Stomach (tissue), 8 donors: ENCODE measurements at regions not wholly inside any gene's neighbourhood (a gene's known extent, or its start where the extent isn't known, plus 50 kb on each side); places are given as distances from the start of the nearest gene placed in this dataset.

Experiments
- DNase-seq, 2 donors: peaks; one replicate each; pipeline versions ENCODE4 v3.0.0 to v3.0.0-alpha.2; 2013 to 2019
- H3K27ac ChIP-seq, 5 donors: fragments of 200-600 bp in 4 of 5; sonication (generic) in 4 of 5; one replicate each; pipeline ENCODE4 v1.5.1; 2013 to 2019; ENCODE audit warnings: mild to moderate bottlenecking in 1 of 5, moderate library complexity in 1 of 5
- H3K27me3 ChIP-seq, 3 donors: fragments of 200-600 bp; sonication (generic); one replicate each; pipeline ENCODE4 v1.5.1; 2017 to 2019; ENCODE audit warnings: mixed run types in 1 of 3
- H3K36me3 ChIP-seq, 4 donors: fragments of 200-600 bp; sonication (generic); 1 replicate in 3 of 4; 2 replicates in 1 of 4; pipeline ENCODE4 v1.5.1; 2016 to 2019
- H3K4me1 ChIP-seq, 4 donors: fragments of 200-600 bp; sonication (generic); one replicate each; pipeline ENCODE4 v1.5.1; 2016 to 2019
- H3K4me3 ChIP-seq, 4 donors: fragments of 200-600 bp; sonication (generic) in 3 of 4; one replicate each; pipeline ENCODE4 v1.5.1; 2016 to 2019; ENCODE audit warnings: mild to moderate bottlenecking in 1 of 4
- H3K9me3 ChIP-seq, 4 donors: fragments of 200-600 bp; sonication (generic); one replicate each; pipeline ENCODE4 v1.5.1; 2016 to 2019
- EP300 ChIP-seq: sonication (generic); formaldehyde crosslinking; IDR thresholded peaks from one replicate; pipeline ENCODE4 v1.6.1; 2017; ENCODE audit warnings: antibody characterized with exemption
- POLR2A ChIP-seq, 4 donors: fragments of 450-650 bp; IDR thresholded peaks; one replicate each; pipeline ENCODE4 v1.6.1; 2016; ENCODE audit warnings: antibody characterized with exemption in 4 of 4, control low read depth in 2 of 4, mild to moderate bottlenecking in 1 of 4, moderate library complexity in 1 of 4
- POLR2AphosphoS5 ChIP-seq, 3 donors: sonication (generic); formaldehyde crosslinking; IDR thresholded peaks; one replicate each; pipeline ENCODE4 v1.6.1; 2016; ENCODE audit warnings: antibody characterized with exemption in 3 of 3
- WGBS, 5 donors: extraction: QIAGEN DNeasy Blood & Tissue Kit in 3 of 5; methylation state at CpG; one replicate each; pipeline versions ENCODE4 v1.1.5 to v1.1.7; 2013 to 2018; 5-methylcytosine and 5-hydroxymethylcytosine counted together
- intact Hi-C: fragments of 100-400 bp; cut with DNase I; formaldehyde crosslinking; loops from one replicate; pipeline ENCODE4 v1.15.1; 2023; ENCODE audit warnings: low total_unique reads
- TF ChIP-seq, protein P1 (sequence below), 7 experiments: fragments of 450-650 bp in 4 of 7; fragments of 200-600 bp in 3 of 7; sonication (generic) in 3 of 7; IDR thresholded peaks; one replicate each; pipeline ENCODE4 v1.5.1; 2016 to 2019; ENCODE audit warnings: antibody characterized with exemption in 7 of 7, control low read depth in 2 of 7, mild to moderate bottlenecking in 1 of 7
- donor health status: healthy with polysubstance abuse.
- donor health status: Bipolar disorder and iron deficiency.
- donor health status: healthy.

DNA sequence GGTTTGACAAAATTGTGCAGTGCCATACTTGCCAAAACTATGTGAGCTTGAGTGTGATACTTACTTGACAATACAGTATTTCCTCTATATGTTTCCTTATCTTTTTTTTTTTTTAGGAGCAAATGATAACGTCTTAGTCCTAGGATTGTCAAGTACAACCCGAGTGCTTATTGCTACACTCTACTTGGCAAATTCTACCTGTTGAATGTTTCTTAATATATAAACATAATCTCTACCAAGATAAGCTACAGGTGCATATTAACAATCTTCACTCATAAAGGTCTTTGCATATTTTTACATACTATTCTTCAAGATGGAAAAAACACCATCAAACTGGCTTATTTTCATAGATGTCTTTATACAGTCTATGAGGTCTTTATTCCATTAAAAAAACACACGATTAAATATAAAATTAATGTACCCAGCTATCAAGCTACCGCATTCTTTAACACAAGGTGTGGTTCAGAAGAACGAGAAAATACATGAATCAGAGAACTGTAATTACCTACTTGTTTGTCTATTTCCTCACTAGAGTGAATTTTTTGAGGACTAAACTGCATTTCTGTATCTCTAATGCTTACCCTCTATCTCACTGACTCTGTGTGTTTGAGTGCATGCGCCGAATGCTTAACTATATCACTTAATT, 76.1 kb upstream of the PDSS1 start:
- peak in 1 of 2 donors; percentile 5 for DNase-seq
- TF ChIP-seq, protein P1, sequence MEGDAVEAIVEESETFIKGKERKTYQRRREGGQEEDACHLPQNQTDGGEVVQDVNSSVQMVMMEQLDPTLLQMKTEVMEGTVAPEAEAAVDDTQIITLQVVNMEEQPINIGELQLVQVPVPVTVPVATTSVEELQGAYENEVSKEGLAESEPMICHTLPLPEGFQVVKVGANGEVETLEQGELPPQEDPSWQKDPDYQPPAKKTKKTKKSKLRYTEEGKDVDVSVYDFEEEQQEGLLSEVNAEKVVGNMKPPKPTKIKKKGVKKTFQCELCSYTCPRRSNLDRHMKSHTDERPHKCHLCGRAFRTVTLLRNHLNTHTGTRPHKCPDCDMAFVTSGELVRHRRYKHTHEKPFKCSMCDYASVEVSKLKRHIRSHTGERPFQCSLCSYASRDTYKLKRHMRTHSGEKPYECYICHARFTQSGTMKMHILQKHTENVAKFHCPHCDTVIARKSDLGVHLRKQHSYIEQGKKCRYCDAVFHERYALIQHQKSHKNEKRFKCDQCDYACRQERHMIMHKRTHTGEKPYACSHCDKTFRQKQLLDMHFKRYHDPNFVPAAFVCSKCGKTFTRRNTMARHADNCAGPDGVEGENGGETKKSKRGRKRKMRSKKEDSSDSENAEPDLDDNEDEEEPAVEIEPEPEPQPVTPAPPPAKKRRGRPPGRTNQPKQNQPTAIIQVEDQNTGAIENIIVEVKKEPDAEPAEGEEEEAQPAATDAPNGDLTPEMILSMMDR (IDR thresholded peaks at IDR 0.05) = no peak
- TF ChIP-seq POLR2A (IDR thresholded peaks at IDR 0.05) (no peak), EP300 (no peak), POLR2AphosphoS5 (IDR thresholded peaks at IDR 0.05) (no peak)
- H3K36me3 ChIP-seq = no peaks in the 10 kb centered on the region
- peaks cover 11 to 27% (median 15%) of the 10 kb centered on the region in 4 donors for H3K4me1 ChIP-seq
- no peaks in the 10 kb centered on the region for H3K9me3 ChIP-seq
- 25 to 51% (median 48%) methylated on average over 7 of the region's 7 CpGs for WGBS, 5 donors
- peak overlapping the region; percentile 78 to 95 (median 87) for H3K27ac ChIP-seq
- H3K4me3 ChIP-seq = peak overlapping the region in 1 of 4 donors; percentile 54
- intact Hi-C loops = loop anchor here (10.0 kb wide), 1 partner anchor 703 kb away; no protein-coding TSS in a partner anchor
- peaks cover 0 to 24% (median 3%) of the 10 kb centered on the region in 3 donors for H3K27me3 ChIP-seq

DNA sequence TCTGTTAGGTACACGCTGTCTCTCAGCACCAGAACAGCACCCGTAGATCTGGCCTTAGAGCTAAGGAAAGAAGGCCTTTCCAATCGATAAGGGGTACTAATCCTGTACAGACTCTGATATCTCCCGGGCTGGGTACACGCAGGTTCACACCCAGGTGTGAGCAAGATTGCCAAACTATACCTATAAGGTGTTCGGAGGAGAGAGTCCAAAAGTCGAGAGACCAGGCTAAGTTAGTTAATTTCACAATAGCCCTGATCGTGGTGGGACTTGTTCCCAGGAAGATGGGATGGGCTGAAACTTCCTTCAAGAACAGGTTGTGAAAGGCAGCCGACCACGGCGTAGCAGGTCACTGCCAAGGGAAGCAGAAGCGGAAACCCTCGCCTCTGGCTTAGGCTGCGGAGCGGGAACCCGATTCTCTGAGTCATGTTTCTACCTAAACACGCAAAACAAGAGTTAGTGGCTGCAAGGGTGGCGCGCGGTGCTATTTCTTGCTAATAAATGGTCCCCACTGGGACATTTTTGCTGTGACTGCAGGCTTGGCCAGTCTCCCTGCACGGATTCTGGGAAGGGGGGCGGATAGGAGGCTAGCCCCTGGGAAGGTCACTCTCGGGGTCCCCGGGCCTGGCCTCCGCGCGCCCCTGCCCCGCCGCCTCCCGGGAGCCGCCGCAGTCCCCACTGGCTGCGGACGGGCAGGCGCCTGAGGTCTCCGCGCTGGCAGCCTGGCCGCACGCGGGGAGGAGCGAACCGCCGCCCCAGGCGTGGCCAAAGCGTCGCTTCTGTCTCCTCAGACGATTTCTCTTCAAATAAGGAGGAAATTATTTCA, 75.4 kb upstream of the PDSS1 start:
- no peaks in the 10 kb centered on the region for H3K9me3 ChIP-seq
- peak; percentile 69 to 85 for DNase-seq
- TF ChIP-seq POLR2AphosphoS5 (IDR thresholded peaks at IDR 0.05) (peak in 2 of 3 donors; percentile 74 to 77), EP300 (no peak), POLR2A (IDR thresholded peaks at IDR 0.05) (no peak)
- TF ChIP-seq, protein P1 (IDR thresholded peaks at IDR 0.05) = no peak
- no peaks in the 10 kb centered on the region for H3K36me3 ChIP-seq
- H3K4me3 ChIP-seq = peak overlapping the region; percentile 38 to 54 (median 44)
- 5 to 8% (median 7%) methylated on average over 38 to 47 of the region's 47 CpGs for WGBS, 5 donors
- intact Hi-C loops = loop anchor here (10.0 kb wide), 1 partner anchor 703 kb away; no protein-coding TSS in a partner anchor
- H3K27ac ChIP-seq = peak overlapping the region; percentile 78 to 95 (median 87)
- peaks cover 0 to 24% (median 3%) of the 10 kb centered on the region in 3 donors for H3K27me3 ChIP-seq
- H3K4me1 ChIP-seq = peaks cover 11 to 27% (median 15%) of the 10 kb centered on the region in 4 donors

DNA sequence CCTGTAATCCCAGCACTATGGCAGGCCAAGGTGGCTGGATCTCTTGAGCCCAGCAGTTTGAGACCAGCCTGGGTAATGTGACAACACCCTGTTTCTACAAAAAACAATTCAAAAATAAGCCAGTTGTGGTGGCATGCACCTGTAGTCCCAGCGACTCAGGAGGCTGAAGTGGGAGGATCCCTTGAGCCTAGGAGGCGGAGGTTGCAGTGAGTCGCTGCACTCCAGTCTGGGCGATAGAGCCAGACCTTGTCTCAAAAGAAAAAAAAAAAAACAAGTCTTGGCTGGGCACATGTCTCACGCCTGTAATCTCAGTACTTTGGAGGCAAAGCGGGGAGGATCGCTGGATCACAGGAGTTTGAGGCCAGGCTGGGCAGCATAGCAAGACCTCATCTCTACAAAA, 74.6 kb upstream of the PDSS1 start:
- no peak for DNase-seq
- H3K9me3 ChIP-seq = no peaks in the 10 kb centered on the region
- peak overlapping the region; percentile 72 to 95 (median 87) for H3K27ac ChIP-seq
- TF ChIP-seq, protein P1 (IDR thresholded peaks at IDR 0.05) = no peak
- TF ChIP-seq EP300 (no peak), POLR2A (IDR thresholded peaks at IDR 0.05) (no peak), POLR2AphosphoS5 (IDR thresholded peaks at IDR 0.05) (no peak)
- peak overlapping the region in 3 of 4 donors; percentile 38 to 54 (median 44) for H3K4me3 ChIP-seq
- H3K27me3 ChIP-seq = peaks cover 0 to 24% (median 3%) of the 10 kb centered on the region in 3 donors
- WGBS, 5 donors = 55 to 74% (median 71%) methylated on average over 7 of the region's 7 CpGs
- H3K4me1 ChIP-seq = peaks cover 11 to 27% (median 15%) of the 10 kb centered on the region in 4 donors
- intact Hi-C loops = loop anchor here (10.0 kb wide), 1 partner anchor 702 kb away; no protein-coding TSS in a partner anchor
- H3K36me3 ChIP-seq = no peaks in the 10 kb centered on the region

DNA sequence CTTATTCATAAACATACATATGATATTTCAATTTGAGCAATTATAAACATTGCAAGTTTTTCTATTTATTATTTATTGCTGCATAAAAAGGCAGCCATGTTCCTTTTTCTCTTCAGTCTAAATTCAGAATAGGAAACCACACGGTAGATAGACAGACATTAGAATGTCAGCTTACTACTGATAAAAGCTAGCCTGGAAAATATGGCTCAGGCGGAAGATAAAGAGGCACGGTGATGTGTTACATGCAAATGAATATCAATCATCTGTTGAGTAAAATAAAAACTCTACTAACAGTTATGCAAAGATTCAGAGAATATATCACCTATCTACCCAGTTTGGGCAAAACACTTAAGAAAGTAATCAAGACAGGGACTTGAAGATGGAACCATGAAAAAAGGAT, 73.5 kb upstream of the PDSS1 start:
- 70 to 80% (median 76%) methylated on average over 3 of the region's 3 CpGs for WGBS, 5 donors
- DNase-seq = no peak
- intact Hi-C loops = loop anchor here (10.0 kb wide), 1 partner anchor 701 kb away; no protein-coding TSS in a partner anchor
- peaks cover 11 to 27% (median 15%) of the 10 kb centered on the region in 4 donors for H3K4me1 ChIP-seq
- H3K36me3 ChIP-seq = no peaks in the 10 kb centered on the region
- no peaks in the 10 kb centered on the region for H3K9me3 ChIP-seq
- TF ChIP-seq POLR2A (IDR thresholded peaks at IDR 0.05) = no peak
- TF ChIP-seq, protein P1 (IDR thresholded peaks at IDR 0.05) = no peak
- no peak for TF ChIP-seq POLR2AphosphoS5 (IDR thresholded peaks at IDR 0.05)
- no peak overlapping the region for H3K4me3 ChIP-seq
- H3K27ac ChIP-seq = no peak overlapping the region
- H3K27me3 ChIP-seq = peaks cover 0 to 24% (median 3%) of the 10 kb centered on the region in 3 donors
